Superior temporal gyrus (tissue), 1 donor: ENCODE measurements at regions not wholly inside any gene's neighbourhood (a gene's known extent, or its start where the extent isn't known, plus 50 kb on each side); places are given as distances from the start of the nearest gene placed in this dataset.
"Not testable (repeated sequence)": the region's sequence is repeated elsewhere in the genome, so short reads cannot be mapped to it uniquely, and the experiment has no call there.

Experiments used
- DNase-seq: peaks from one replicate; pipeline ENCODE4 v3.0.0-alpha.2; 2016; ENCODE audit errors: extremely low spot score

DNA sequence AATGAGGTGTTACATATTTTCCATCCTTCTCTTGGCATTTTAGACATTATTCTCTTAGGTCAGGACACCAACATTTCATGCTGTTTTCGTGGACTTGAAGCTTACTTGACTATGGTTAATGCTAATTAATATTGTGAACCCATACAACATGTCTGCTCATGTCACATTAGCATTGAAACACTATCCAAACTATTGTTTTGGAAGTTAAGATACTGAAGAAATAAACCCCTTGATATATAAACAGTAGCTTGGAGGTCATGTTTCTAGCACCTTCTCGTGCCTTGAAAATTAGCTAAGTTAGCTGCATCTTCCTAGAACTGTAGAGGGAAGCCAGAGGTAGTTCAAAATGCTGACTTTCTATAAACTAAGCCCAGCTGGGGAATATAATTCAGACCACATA, 288.8 kb downstream of the LTN1 start:
- DNase-seq, result no peak

DNA sequence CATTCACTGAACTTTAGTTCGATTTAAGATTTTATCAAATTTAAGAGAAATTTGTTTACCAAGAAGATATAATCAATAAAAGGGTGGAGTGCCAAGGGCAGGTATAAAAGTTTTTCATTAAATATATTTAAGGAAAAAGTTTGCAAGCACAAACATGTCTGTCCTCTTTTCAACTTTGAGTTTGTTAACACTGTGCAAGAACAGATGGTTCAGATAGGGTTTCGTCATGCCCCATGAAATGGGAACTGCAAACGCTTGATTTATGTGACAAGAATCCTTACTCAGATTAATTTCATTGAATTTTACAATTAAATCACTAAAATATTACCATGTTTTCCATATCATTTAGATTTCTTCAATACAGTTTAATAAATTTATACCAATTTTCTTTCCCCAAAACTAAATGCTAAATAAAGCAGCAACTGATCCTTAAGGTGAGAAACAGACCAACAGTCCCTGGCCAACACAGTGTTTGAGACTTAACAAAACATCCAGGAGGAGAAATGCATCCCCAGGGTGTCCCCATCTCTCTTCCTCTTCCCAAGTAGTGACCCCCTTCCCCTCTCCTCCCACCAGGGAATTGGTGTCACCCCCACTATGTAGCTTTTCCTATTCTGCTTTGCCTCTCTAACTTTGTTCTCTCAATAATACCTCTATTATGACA, 292.9 kb downstream of the LTN1 start:
- DNase-seq, result no peak

DNA sequence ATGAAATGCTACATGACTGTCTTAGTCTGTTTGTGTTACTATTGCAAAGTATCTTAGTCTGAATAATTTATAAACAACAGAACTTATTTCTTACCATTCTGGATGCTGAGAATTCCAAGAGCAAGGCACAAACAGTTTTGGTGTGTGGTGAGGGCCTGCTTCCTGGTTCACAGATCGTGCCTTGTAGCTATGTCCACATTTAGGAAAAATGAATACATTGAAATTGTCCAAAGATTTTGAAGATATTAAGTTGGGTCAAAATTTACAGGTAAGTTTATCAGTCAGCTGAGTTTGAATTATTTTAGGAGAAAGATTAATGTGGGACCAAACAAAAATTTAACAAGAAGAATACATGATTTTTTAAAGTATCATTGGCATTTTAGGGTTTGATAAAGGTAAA, 293.5 kb downstream of the LTN1 start:
- no peak for DNase-seq

DNA sequence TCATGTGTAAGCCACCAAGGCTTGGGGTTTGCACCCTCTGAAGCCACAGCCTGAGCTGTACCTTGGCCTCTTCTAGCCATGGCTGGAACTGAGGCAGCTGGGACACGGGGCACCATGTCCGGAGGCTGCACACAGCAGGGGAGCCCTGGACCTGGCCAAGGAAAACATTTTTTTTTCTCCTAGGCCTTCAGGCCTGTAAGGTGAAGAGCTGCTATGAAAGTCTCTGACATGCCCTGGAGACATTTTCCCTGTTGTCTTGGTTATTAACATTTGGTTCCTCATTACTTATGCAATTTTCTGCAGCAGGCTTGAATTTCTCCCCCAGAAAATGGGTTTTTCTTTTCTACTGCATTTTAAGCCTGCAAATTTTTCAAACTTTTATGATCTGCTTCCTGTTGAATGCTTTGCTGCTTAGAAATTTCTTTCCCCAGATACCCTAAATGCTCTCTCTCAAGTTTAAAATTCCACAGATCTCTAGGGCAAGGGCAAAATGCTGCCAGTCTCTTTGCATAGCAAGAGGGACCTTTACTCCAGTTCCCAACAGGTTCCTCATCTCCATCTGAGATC, 295.8 kb downstream of the LTN1 start:
- DNase-seq, result no peak

DNA sequence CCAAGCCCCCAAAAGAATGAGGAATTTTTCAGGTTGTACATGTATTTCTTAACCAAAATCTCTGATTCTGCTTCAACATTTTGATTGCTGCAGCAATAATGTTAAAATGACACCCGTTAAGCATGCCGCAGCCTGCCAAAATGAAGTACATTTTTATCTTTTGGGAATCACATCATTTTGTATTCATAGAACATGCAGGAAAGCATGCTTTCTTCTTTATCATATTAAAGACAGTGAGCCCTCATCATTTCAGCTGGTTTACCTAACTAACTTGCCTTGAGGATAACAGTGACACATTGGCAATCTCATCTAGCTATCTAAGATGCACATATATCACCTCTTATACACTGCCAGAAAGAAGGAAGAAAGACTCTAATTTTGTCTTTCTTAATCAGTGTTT, 299.2 kb downstream of the LTN1 start:
- DNase-seq, result peak; percentile 38

DNA sequence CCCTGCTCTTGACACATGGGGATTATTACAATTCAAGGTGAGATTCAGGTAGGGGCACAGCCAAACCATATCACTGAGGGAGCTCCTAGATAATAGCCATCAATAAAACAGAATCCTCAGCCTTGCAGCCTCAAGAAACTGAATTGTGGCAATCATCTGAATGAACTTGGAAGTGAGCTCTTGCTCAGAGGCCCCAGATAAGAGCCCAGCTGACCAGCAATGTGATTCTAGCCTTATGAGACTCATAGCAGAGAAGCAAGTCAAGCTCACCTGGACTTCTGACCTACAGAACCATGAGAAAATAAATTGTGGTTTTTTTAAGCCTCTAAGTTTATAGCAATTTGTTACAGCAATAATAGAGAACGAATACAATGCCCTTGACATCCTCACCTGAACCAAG, 302.5 kb downstream of the LTN1 start:
- no peak for DNase-seq

DNA sequence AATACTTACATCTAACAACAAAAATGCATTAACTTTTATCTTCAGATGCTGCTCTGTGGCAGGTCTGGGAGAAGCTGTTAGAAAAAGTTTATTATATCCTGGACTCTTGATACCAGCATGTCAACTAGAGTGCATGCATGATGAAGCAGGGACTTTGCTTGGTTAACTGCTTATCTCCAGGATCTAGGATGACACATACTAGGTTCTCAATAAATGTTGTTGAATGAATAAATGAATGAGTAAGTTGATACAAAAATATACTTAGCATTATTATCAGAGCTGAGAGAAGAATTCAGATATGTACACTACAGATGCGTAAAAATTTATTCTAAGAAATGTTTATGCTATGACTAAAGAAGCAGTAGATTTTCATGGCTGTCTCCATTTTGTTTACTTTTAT, 304.3 kb downstream of the LTN1 start:
- no peak for DNase-seq

DNA sequence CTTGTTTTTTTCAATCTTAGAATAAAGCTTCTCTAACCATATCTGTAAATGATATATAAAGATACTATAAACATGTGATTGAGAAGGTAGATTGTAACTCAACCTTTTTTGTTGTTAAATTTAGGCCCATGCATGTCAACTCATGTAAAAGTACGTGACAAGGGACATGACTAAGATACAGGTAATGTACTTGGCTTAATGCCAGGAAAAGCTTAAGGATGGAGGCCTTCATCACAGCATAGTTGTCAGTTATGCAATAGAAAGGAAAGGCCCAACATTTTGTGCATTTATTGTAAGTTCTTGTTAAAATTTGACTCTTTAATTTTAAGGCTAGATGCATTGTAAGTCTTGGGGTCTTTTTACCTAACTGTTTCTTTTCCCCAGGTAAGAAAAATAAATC, 305.1 kb downstream of the LTN1 start:
- DNase-seq, result no peak

DNA sequence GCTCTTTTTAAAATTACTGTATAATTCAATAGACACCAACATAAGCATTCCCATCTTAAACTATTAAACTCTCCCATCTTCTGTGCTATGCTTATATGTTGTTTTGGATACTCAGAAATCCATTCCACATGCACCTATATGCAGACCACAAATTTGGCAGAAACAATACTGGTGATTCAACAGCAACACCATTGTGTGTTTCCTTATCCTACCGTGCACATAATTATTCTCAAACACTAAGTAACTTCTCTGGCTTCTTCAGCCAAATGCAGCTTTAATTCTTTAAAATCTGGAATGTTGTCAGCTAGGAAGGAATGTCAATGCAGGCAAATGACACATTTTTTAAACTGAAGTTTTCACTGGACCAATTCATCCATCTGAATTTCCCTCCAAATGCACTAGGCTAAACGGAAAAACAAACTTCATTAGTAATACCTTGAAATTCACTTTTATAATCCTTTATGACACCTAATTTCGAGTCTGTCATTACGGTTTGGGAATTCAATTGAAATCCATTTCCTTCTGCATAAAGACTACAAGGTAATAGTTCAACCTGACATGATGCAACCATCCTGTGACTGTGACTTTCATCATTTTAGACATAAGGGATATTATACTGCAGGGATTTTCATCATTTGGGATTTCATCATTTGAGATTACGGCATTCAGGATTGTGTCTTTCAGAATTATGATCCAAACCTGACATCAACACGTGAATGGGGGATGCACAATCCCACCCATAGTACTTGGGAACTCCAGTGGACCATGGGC, 308.5 kb downstream of the LTN1 start:
- DNase-seq, result no peak

DNA sequence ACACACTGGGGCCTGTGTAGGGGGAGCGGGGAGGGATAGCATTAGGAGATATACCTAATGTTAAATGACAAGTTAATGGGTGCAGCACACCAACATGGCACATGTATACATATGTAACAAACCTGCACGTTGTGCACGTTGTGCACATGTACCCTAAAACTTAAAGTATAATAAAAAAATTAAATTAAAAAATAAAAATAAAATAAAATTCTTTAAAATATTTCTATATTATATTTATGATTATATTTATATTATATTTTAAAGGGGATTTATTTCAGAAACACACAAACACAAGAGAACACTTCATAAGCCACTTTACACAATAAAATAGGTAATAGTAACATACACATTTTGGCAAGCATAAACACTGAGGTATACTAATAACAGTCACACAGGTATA, 309.8 kb downstream of the LTN1 start:
- DNase-seq, result not testable (repeated sequence)

DNA sequence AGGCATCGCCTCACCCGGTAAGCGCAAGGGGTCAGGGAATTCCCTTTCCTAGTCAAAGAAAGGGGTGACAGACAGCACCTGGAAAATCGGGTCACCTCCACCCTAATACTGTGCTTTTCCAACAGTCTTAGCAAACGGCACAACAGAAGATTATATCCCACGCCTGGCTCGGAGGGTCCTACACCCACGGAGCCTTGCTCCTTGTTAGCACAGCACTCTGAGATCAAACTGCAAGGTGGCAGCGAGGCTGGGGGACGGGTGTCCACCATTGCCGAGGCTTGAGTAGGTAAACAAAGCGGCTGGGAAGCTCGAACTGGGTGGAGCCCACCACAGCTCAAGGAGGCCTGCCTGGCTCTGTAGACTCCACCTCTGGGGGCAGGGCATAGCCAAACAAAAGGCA, 315.6 kb downstream of the LTN1 start:
- not testable (repeated sequence) for DNase-seq

DNA sequence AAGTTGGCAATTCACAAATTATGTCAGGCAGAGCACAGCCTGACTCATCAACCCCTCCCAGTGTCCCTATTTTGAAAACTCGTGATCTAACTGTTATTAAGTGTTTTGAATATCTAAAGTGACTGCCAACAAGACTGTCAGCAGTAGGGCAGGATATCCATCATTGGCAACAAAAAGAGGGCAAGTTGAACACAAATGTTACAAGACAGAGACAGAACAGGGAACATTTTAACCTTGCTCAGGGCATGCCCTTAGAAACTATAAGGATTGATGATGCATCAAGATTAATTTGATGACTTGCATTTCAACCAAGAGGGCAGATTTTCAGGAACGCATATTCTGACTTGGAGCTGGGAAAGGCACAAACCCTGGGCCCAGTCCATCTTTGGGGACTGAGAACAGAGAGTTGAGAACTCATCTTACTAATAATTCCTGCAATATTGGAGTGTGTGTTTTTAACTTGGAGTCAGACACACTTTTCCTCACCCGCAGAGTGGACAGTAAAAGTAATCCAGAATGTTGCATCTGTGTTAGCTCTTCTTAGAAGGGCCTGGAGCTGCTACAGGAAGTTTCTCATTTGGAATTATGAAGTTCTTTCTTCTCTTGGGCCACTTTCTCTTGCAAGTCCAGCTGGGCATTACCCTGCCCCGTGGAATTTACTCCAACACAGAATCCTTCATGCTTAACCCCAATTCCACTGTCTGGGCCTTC, 317.2 kb downstream of the LTN1 start:
- DNase-seq, result no peak

DNA sequence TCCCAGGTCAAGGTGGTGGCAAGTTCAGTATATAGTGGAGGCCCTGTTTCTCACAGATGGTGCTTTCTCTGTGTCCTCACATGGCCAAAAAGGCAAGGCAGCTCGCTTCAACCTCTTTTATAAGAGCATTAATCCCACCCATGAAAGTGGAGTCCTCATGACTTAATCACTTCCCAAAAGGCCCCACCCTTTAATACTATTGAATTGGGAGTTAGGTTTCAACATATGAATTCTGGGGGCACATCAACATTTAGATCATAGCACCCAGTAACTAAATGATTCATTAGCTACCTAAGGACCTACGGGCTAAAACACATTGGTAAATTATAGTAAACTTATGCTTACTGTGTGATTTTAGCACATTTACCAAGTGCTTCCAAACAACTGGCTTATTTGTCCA, 317.9 kb downstream of the LTN1 start:
- no peak for DNase-seq

DNA sequence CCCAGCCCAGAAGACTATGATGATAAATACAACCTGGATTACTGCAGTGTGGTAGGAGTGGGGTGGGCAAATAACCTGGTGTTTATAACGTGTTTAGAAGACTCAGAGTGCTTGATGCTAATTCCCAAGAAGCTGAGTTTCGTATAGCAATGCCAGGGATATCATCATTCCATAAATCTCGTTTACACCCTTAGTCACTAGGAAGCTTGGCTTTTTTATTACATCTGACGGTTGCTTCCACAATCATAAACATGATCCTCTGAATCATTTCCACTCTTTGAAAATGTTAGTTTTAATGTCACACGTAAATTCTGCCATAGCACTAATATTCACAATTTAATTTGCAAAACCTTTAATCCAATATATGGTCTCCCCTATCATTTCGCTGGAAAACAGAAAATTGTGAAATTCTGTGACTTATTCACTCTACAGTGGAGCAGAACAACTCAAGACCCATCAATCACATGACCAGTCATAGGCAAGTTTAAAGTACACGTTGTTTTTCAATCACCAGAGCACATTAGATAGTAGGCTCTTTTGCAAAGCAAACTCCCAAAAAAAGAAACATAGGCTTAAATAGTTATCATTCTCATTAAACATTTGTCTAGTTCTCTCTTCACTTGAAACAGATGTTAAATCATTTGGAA, 321.0 kb downstream of the LTN1 start:
- DNase-seq, result no peak

DNA sequence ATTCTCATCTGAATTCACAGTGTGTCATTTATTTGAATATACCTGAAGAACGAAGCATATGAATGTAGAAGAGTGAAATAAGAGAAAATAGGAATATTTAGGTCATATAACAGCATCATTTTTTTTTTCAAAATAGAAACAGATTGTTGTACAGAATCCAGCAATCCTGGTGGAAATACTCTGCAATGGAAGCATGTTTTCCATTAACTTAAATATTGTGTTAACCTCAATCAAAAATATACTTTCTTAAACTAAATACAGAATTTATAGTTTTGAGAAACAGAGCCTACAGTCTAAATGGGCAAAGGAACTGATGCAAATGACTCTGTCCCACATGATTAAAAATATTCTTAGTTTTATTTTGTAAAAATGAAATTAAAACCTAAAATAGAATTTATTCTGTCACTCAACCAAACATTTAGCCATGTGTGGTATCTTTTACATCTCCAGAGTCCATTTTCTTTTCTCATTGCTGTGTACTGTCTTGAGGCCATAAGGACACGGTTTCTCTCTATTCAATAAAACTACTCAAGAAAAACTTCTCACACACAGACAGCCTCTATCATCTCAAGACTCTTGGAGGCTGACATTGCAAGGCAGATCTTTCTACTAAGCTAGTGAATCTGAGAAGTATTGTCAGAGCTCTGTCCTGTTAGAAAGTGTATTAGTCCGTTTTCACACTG, 322.6 kb downstream of the LTN1 start:
- DNase-seq, result no peak

DNA sequence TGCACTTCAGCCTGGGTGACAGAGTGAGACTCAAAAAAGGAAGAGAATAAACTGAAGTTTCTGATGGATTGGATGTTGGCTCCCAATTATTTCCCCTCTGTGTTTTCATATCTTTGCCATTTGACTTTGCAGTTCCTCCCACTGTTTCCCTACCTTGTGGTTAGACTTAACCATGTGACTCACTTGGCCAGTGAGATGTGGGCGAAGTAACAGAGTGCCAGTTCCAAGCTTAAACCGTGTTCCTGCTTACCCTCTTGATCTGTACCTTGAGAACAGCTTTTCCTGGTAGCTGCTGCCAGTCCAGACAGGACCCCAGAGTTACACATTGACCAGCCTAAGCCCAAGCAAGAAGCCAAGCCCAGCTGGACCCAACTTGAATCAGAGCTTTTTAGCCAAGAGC, 323.4 kb downstream of the LTN1 start:
- DNase-seq, result no peak

DNA sequence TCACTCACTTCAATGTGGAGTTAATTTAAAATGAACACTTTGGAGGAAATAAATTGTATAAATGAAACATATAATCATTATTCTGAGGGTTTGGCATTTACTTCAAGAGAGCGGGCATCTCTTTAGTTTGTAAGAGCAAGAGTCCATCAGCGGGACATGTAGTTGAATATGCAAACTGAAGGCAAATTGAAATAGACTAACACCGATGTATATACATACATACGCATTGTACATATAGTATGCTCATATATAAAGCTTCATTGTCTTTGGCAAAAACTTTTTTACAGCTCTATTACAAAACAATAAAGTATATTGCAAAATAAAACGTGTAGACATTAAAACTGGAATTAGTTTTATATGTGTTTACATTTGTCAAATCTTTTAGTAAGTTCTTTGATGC, 328.9 kb downstream of the LTN1 start:
- DNase-seq, result no peak

DNA sequence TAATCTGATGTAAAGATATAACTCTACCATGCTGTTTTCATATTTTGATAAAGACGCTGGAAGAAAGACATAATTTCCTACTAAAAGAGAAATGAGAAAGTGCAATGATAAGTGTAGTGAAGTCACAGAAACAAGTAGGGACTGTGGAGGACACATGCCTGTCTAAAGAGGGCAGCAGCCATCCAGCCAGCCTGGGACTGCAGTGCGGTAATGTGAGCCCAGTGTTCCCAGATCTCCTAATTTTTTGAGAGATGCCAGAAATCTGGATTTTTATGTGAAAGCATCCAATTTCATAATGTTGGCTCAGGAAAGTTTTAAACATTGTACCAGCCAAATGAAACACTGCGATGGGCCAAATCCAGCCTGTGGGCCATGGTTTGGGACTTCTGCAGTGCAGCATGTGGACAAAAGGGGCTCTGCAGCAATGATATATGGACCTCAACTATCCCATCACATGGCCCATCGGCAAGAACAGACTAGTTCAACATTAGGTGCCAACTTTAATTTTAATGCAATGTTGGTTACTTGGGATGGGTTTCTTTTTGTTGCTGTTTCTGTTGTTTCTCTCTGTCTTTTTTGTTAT, 329.5 kb downstream of the LTN1 start:
- no peak for DNase-seq

DNA sequence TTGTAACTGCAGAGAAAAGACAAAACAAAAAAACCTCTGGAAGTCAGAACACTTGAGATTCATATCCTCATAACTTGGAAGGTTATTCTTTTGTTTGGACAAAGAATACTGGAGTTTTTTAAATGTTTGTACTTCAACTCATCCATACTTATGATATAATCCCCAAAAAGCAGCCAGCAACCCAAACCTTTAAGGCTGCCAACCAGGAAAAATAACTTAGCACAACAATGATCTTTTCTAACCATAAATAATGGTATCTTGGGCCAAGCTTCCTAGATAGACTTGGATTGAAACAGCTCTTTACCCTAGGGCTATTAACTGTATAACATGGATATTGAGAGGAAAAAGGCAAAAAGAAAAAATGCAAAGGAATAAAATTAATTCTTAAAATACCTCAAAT, 335.1 kb downstream of the LTN1 start:
- DNase-seq, result no peak

DNA sequence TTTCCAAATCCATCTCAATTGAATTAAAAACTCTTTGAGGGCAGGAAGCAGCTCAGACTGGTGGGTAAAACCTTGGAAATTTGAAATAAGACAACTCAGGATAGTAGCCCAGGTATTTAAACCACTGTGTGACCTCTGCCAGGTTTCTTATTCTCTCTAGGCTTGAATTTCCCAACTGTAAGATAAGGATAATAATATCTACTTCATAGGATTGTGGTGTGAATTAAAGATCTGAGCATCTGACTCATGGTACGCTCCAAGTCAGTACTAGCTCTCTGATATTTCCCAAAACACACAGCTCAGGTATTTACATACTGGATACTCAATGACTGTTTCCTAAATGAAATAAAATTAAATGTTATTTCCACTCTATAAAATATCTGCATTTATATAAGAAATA, 337.2 kb downstream of the LTN1 start:
- DNase-seq, result no peak

DNA sequence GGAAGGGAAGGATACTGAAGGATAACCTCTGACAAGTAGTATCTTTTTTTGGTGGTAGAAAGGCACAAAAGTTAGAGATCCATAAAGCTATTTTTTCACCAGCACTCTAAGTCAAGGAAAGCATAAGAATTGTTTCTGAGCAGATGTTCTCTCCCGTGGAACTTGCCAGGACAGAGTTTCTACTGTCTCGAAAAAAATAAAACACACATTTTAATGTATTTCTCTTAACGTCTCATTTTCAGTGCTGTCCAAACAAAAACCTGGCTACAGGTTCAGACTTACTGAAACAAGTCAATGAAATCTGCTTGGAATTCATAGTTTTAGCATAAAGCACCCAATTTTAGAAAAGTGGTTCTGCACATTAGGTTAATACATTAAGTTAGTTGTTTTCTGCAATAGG, 338.3 kb downstream of the LTN1 start:
- DNase-seq, result peak; percentile 17
